GM21576 (cell line): ENCODE measurements at regions not wholly inside any gene's neighbourhood (a gene's known extent, or its start where the extent isn't known, plus 50 kb on each side); places are given as distances from the start of the nearest gene placed in this dataset.

ENCODE experiments used
- ATAC-seq: cut with Tn5 transposase; IDR thresholded peaks from one replicate; pipeline ENCODE4 v1.9.1; 2021; ENCODE audit warnings: mild to moderate bottlenecking, moderate library complexity; ENCODE audit not compliant: unreplicated experiment

DNA sequence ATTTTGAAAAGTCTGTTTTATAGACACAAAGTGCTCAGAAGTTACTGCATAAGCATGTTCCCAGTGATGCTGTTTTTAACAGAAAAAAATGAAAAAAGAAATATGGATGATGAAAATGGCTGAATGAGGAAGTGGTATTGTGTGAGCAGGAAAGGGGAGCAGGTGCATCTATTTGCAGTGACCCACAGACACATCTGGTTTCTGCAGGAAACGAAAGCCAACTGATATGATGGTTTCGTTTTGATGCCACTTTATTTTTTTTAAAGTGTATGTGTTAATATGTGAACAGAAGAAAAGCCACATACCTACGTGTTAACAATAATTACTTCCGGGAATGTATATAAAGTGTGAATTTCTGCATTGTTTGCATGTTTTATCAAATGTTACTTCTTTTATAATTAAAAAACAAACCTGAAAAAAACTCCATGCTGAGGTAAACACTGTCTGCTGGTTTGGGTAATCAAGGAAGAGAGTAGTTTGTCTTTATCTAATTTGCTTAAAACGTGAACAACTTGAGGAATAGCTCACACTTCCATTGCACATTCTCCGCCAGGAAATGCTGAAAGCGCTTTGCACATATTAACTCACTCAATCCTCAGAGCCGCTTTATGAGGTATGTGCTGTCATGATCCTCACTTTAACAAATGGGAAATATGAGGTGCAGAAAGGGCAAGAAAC lies 1335.9 kb downstream of the TBC1D22A start:
- peak; percentile 80 for ATAC-seq

GRCh38 chr22:48097723-48098122 lies 1335.3 kb downstream of the TBC1D22A start:
- peak; percentile 29 for ATAC-seq

- no peak for ATAC-seq
These were observed 1334.6 kb downstream of the TBC1D22A start for GRCh38 chr22:48096851-48097665.

DNA sequence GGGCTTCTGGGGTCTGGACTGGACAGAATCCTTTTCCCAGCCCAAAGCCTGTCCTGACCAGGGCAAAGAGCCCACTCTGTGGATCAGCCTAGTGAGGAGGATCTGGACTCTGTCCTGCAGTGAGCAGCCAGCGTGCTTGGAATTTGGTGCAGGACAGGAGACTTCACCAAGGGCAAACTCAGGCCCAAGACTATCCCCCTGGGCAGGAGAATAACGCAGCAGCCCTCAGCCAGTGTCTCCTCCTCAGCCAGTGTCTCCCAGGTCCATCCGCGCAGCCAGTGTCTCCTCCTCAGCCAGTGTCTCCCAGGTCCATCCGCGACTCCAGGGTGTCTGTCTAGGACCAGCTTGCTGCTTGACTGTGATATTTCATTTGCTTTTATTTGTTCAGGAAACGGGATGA lies 1334.0 kb downstream of the TBC1D22A start:
- no peak for ATAC-seq

DNA sequence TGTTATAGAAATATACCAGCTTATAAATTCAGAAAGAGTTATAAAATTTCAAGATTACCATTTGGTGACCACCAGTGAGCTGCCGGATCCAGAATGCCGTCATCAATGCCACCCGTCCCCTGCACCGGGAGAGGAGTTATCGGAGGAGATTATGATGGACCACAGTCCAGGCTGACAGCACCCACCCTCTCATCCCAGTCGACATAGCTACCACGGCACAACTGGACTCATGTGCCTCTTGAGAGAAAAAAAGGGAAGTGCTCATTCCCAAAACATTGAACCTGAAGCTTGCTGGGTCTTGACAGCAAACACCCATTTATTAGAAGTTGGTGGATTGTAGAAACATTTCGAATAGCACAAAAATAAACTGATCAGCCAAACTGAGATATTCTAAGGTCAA lies 1331.5 kb downstream of the TBC1D22A start:
- no peak for ATAC-seq

DNA sequence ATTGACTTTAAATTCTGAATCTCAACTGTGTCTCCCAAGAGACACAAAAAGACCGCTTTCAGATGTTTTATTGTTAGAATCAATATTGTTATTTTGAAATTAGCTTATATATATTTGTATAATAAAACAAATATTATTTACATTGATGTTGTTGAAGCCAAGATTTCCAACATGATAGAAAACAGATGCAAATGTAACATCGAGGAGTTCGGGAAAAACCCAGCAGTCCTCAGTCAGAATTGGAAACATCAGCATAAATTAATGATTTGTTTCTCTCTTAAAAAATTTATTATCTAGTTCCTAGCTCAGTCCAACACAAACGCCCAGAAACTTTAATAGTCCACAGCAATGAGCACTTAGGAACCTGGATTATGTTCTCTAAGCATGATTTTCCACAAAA lies 1330.4 kb downstream of the TBC1D22A start:
- ATAC-seq, result no peak

GRCh38 chr22:48091656-48092223 lies 1329.3 kb downstream of the TBC1D22A start:
- ATAC-seq, result no peak

GRCh38 chr22:48091060-48091650 lies 1328.7 kb downstream of the TBC1D22A start:
- ATAC-seq, result no peak

DNA sequence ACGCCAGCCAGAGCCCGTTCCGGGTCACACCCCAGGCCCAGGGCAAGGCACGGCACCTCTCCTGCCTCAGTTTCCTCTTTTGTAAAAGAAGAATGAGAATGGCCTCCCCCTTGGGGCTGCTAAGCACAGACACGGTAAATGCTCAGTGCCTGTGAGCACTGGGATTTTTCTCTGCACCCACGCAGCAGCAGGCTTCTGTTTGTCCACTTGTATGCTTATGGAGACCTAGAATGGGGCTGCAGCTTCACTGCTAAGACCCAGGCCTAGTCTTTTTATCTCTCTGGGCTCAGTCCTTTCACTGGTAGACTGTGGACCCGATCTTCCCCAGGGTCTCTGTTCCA lies 1327.9 kb downstream of the TBC1D22A start:
- no peak for ATAC-seq

GRCh38 chr22:48089601-48090331 lies 1327.3 kb downstream of the TBC1D22A start:
- ATAC-seq, result no peak

GRCh38 chr22:48088926-48089536 lies 1326.6 kb downstream of the TBC1D22A start:
- no peak for ATAC-seq

DNA sequence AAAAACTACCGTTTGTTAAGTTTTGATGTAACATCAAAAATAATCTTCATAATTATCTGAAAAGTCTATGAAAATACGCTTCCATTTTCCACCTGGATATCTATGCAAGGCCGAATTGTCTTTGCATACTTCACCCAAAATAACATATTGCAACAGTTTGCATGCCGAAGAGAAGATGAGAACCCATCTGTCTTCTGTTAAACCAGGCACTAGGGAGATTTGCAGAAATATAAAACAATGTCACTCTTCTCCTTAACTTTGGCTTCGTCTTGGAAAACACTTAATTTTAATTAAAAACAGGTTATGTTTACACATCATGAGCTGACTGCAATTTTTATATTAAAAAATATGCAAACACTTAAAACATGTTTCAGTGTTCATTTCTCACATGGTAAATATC lies 1325.8 kb downstream of the TBC1D22A start:
- ATAC-seq, result no peak

GRCh38 chr22:48085901-48086645 lies 1323.6 kb downstream of the TBC1D22A start:
- ATAC-seq, result no peak

- no peak for ATAC-seq
These were observed 1322.2 kb downstream of the TBC1D22A start for GRCh38 chr22:48084729-48085050.

GRCh38 chr22:48084041-48084728 lies 1321.7 kb downstream of the TBC1D22A start:
- ATAC-seq, result no peak

DNA sequence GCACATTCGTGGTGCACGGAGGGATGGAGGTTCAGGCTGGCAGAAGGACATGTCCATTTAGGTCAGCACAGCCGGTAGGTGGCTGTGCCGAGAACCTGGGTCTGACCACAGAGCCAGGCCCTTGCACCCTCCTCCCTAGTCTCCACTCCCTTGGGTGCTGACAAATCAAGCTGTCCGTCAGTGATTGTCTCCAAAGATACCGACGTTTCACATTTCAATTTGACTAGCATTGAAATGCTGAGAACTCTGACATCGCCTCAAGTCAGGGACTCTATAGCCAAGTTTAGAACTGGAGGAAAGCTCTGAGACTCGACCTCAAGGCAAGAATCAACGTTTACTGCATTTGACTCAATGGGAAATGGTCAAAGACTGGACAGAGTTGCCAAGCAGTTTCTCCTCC lies 1321.1 kb downstream of the TBC1D22A start:
- no peak for ATAC-seq

DNA sequence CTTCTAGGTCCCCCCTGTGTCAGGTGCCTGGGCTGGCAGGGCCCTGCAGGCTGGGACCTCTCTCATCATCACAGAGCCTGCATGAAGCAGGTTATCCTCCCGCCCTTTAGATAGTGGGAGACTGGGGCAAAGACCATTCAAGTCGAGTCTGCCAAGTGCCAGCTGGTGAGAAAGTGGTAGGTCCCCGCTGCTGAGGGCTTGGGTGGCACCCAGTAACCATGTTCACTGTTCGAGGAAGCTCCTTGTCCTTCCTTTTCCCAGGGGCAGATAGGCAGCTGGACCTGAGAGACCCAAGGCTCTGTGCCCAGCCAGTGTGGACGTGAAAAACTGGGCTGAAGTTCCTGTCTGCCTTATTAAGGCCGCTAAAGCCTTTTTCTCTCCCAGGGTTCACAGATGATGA lies 1319.8 kb downstream of the TBC1D22A start:
- ATAC-seq, result no peak

- ATAC-seq, result no peak
These were observed 1318.8 kb downstream of the TBC1D22A start for GRCh38 chr22:48081281-48081680.

- ATAC-seq, result no peak
These were observed 1318.1 kb downstream of the TBC1D22A start for GRCh38 chr22:48080316-48081165.
